Neural cell (in vitro differentiated cells): ENCODE measurements at regions not wholly inside any gene's neighbourhood (a gene's known extent, or its start where the extent isn't known, plus 50 kb on each side); places are given as distances from the start of the nearest gene placed in this dataset.

ENCODE experiments used
- SMC3 ChIP-seq: fragments of 450-650 bp; conservative IDR thresholded peaks from 2 replicates; pipeline ENCODE4 v1.6.1; 2014; ENCODE audit warnings: antibody characterized with exemption, mild to moderate bottlenecking, moderate library complexity; ENCODE audit not compliant: poor library complexity
- TF ChIP-seq, protein P1 (sequence below): fragments of 450-650 bp; IDR thresholded peaks from 2 replicates; pipeline ENCODE4 v1.5.1; 2014; ENCODE audit warnings: antibody characterized with exemption, mild to moderate bottlenecking, moderate library complexity; ENCODE audit not compliant: poor library complexity, severe bottlenecking

GRCh38 chr7:114786455-114786854 lies 135.4 kb upstream of the MDFIC start:
- no peak for TF ChIP-seq SMC3
- TF ChIP-seq, protein P1, sequence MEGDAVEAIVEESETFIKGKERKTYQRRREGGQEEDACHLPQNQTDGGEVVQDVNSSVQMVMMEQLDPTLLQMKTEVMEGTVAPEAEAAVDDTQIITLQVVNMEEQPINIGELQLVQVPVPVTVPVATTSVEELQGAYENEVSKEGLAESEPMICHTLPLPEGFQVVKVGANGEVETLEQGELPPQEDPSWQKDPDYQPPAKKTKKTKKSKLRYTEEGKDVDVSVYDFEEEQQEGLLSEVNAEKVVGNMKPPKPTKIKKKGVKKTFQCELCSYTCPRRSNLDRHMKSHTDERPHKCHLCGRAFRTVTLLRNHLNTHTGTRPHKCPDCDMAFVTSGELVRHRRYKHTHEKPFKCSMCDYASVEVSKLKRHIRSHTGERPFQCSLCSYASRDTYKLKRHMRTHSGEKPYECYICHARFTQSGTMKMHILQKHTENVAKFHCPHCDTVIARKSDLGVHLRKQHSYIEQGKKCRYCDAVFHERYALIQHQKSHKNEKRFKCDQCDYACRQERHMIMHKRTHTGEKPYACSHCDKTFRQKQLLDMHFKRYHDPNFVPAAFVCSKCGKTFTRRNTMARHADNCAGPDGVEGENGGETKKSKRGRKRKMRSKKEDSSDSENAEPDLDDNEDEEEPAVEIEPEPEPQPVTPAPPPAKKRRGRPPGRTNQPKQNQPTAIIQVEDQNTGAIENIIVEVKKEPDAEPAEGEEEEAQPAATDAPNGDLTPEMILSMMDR: no peak
